ENCODE measurements at regions not wholly inside any gene's neighbourhood (a gene's known extent, or its start where the extent isn't known, plus 50 kb on each side); places are given as distances from the start of the nearest gene placed in this dataset.

- no peaks in the 10 kb centered on the region for H3K27me3 ChIP-seq
Measured at GRCh38 chr1:116273042-116273783, 99.8 kb upstream of the ATP1A1 start.

GRCh38 chr1:116276532-116276931 is 96.5 kb upstream of the ATP1A1 start:
- no peak for DNase-seq
- no peaks in the 10 kb centered on the region for H3K36me3 ChIP-seq
- intact Hi-C loops (cut with DNase I; ENCODE audit: low total_unique reads) (no loop called here), in situ Hi-C loops (cut with MboI; ENCODE audit: low pct_ligation_motif_present in 1 of 4, low pct_unique_long_range_greater_than_20kb in 1 of 4, low sequenced_read_pairs in 3 of 4) (no loop called here)
- H3K9me3 ChIP-seq, result no peaks in the 10 kb centered on the region
- no peaks in the 10 kb centered on the region for H3K27me3 ChIP-seq
- WGBS, 2 donors (ENCODE audit: low coverage in 1 of 2), result 67 to 95% methylated on average over 1 to 7 of the region's 7 CpGs
- no peak overlapping the region for H3K27ac ChIP-seq
- H3K4me3 ChIP-seq, result no peak overlapping the region
- H3K4me1 ChIP-seq, result no peaks in the 10 kb centered on the region
- TF ChIP-seq POLR2A (IDR thresholded peaks at IDR 0.05) (no peak), POLR2AphosphoS5 (IDR thresholded peaks at IDR 0.05) (no peak), EP300 (IDR thresholded peaks at IDR 0.05; ENCODE audit: low read depth) (no peak), CTCF (IDR thresholded peaks at IDR 0.05) (no peak)

More at GRCh38 chr1:116273042-116273783, 99.8 kb upstream of the ATP1A1 start:
- Histone ChIP-seq H3K27ac (no peak overlapping the region), H3K9me3 (no peaks in the 10 kb centered on the region), H3K4me1 (peaks cover 0 to 2% (median 0%) of the 10 kb centered on the region in 4 donors), H3K4me3 (no peak overlapping the region), H3K36me3 (no peaks in the 10 kb centered on the region)
- no peak for DNase-seq
- intact Hi-C loops (cut with DNase I; ENCODE audit: low total_unique reads) (no loop called here), in situ Hi-C loops (cut with MboI; ENCODE audit: low pct_ligation_motif_present in 1 of 4, low pct_unique_long_range_greater_than_20kb in 1 of 4, low sequenced_read_pairs in 3 of 4) (no loop called here)
- WGBS, 2 donors (ENCODE audit: low coverage in 1 of 2), result 76 to 84% methylated on average over 8 of the region's 8 CpGs
- TF ChIP-seq EP300 (IDR thresholded peaks at IDR 0.05; ENCODE audit: low read depth) (no peak), CTCF (IDR thresholded peaks at IDR 0.05) (no peak), POLR2AphosphoS5 (IDR thresholded peaks at IDR 0.05) (no peak), POLR2A (IDR thresholded peaks at IDR 0.05) (no peak)

- no peak for DNase-seq
- peaks cover 5% of the 10 kb centered on the region for H3K27me3 ChIP-seq
- H3K27ac ChIP-seq, result no peak overlapping the region
- no peaks in the 10 kb centered on the region for H3K36me3 ChIP-seq
- H3K9me3 ChIP-seq, result no peaks in the 10 kb centered on the region
- 68 to 69% methylated on average over 3 to 6 of the region's 6 CpGs for WGBS, 2 donors (ENCODE audit: low coverage in 1 of 2)
- no peak for TF ChIP-seq POLR2A (IDR thresholded peaks at IDR 0.05)
- TF ChIP-seq CTCF (IDR thresholded peaks at IDR 0.05), result no peak
- H3K4me1 ChIP-seq, result no peaks in the 10 kb centered on the region
- intact Hi-C loops (cut with DNase I; ENCODE audit: low total_unique reads) (no loop called here), in situ Hi-C loops (cut with MboI; ENCODE audit: low pct_ligation_motif_present in 1 of 4, low pct_unique_long_range_greater_than_20kb in 1 of 4, low sequenced_read_pairs in 3 of 4) (no loop called here)
- H3K4me3 ChIP-seq, result no peak overlapping the region
Measured at GRCh38 chr1:116277840-116278540, 95.1 kb upstream of the ATP1A1 start.

GRCh38 chr1:116278541-116278866 is 94.5 kb upstream of the ATP1A1 start:
- 89% methylated on average over 6 of the region's 6 CpGs; no CpG with 5 or more reads in 1 of the 2 donors for WGBS, 2 donors (ENCODE audit: low coverage in 1 of 2)
- TF ChIP-seq EP300 (IDR thresholded peaks at IDR 0.05; ENCODE audit: low read depth) (no peak), CTCF (IDR thresholded peaks at IDR 0.05) (no peak), POLR2AphosphoS5 (IDR thresholded peaks at IDR 0.05) (no peak), POLR2A (IDR thresholded peaks at IDR 0.05) (no peak)
- DNase-seq, result no peak
- H3K9me3 ChIP-seq, result no peaks in the 10 kb centered on the region
- no peaks in the 10 kb centered on the region for H3K4me1 ChIP-seq
- no peak overlapping the region for H3K4me3 ChIP-seq
- peaks cover 5% of the 10 kb centered on the region for H3K27me3 ChIP-seq
- in situ Hi-C loops (cut with MboI; ENCODE audit: low pct_ligation_motif_present in 1 of 4, low pct_unique_long_range_greater_than_20kb in 1 of 4, low sequenced_read_pairs in 3 of 4) (no loop called here), intact Hi-C loops (cut with DNase I; ENCODE audit: low total_unique reads) (no loop called here)
- H3K27ac ChIP-seq, result no peak overlapping the region
- H3K36me3 ChIP-seq, result no peaks in the 10 kb centered on the region

Data from transverse colon (tissue), 4 donors.